Posterior vena cava (tissue), 2 donors: ENCODE measurements at regions not wholly inside any gene's neighbourhood (a gene's known extent, or its start where the extent isn't known, plus 50 kb on each side); places are given as distances from the start of the nearest gene placed in this dataset.

ENCODE experiments used
- DNase-seq: peaks from one replicate; pipeline ENCODE4 v3.0.0-alpha.2; 2020; ENCODE audit warnings: low spot score
- intact Hi-C, 2 donors: fragments of 100-400 bp; cut with DNase I; formaldehyde crosslinking; loops; one replicate each; pipeline versions ENCODE4 v1.14.1 to v1.14.2; 2022 to 2023
- donor health status: DM: yes; HTN: yes; CAD: no.
- donor health status: DM: yes; HTN: yes; CAD: no.

- DNase-seq, result no peak
- intact Hi-C loops, result loop anchor here (2.0 to 10.0 kb wide), 4 partner anchors 52 to 462 kb away; no protein-coding TSS in a partner anchor
Measured at GRCh38 chrX:69286565-69286906, 121.3 kb upstream of the PJA1 start.

GRCh38 chrX:69285881-69286564 is 120.8 kb upstream of the PJA1 start:
- DNase-seq, result peak; percentile 90
- intact Hi-C loops, result loop anchor here (2.0 to 10.0 kb wide), 4 partner anchors 51 to 461 kb away; no protein-coding TSS in a partner anchor

DNA sequence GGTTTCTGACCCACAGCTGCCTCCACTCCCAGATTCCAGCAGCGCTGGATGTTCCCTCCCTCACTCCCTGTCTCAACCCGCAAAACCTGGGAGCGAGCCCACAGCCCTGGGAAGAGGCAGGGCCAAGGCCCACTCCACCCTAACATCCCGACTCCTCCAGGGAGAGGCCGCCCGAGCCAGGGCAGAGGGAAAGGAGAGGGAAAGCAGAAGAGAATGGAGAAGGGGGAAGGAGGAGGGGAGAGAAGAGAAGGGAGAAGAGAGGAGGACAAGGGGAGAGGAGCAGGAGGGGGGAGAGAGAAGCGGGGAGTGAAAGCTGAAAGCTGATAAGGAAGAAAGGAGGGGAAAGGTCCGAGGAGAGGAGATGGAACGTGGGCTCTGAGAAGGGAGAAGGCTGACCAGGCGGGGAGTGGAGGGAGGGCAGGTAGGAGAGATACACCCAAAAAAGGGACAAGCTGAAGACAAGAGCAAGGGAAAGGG is 120.2 kb upstream of the PJA1 start:
- intact Hi-C loops, result loop anchor here (10.0 kb wide), 3 partner anchors 51 to 191 kb away; no protein-coding TSS in a partner anchor
- DNase-seq, result no peak

DNA sequence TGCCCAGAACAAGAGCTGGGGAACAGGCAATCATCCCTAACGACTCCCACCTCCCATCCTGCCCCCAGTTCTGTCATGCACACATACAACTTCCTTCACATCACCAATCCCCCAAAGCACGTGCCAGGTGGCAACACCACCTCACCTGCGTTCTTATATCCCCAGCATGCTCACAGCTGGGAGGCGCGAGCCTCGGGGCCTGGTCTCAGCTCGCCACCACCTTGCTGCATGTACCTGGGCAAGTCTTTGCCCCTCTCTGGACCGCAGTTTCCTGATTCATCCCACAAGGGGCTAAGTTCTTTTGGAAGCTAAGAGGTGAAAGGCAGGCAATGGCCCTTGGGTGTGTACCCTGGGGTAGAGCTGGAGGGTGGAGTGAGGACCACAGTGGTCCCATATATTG is 119.2 kb upstream of the PJA1 start:
- intact Hi-C loops, result loop anchor here (10.0 kb wide), 3 partner anchors 50 to 190 kb away; no protein-coding TSS in a partner anchor

DNA sequence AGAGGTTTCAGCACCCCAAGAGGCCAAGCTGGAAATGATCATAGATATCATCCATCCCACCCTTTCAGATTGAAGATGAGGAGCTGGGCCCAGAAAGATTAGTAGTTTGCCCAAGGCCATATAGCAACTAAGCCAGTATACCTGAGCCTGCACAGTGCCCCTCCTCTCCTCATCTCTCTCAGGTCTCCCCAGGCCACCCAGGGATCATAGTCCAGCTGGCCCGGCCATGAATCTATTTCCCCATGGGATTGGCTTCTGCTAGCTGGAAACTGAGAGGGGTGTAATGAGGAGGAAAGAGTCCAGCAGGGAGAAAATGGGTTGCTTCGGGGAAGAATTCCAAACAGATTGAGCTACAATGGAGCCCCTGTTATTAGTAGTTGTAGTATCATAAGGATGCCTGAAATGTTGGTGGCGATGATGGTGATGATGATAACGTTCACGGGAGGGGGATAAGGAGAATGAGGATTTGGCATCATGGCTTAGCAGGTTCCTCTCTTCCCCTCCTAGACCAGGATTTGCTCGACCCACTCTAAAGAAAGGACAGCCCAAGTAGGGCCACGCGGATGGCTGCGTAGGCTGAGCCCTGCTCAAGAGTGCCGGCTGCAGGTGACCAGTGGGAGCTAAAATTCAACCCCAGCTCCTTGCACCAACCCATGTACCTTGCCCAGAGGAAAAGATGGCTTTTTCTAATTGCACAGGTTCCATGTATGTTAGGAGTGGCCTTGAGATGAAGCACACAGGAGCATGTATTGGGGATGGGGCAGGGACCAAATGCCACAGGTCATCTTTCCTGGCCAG is 117.8 kb upstream of the PJA1 start:
- intact Hi-C loops, result loop anchor here (10.0 kb wide), 3 partner anchors 48 to 188 kb away; no protein-coding TSS in a partner anchor
- no peak for DNase-seq

More for the DNA sequence above, 119.2 kb upstream of the PJA1 start:
- DNase-seq, result no peak

DNA sequence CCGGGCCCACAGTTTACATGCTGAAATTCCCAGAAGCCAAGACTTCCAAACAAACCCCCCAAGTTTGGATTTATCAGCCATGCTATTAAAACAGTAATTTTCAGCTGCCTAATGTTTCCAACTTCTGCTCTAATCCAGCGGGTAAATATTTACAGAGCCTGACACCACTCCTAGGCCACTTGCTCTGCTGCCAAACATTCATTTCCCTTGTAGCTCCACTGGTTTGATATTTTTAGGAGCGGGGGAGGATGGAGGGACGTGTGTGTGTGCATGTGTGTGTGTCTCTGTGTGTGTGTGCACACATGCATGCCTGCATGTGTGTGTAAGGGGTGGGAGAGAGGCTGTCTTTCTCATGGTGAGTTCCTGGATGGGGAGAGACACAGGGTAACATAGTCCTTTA is 115.7 kb upstream of the PJA1 start:
- intact Hi-C loops, result loop anchor here (10.0 kb wide), 3 partner anchors 46 to 186 kb away; no protein-coding TSS in a partner anchor

GRCh38 chrX:69279234-69279633 is 114.0 kb upstream of the PJA1 start:
- intact Hi-C loops, result no loop called here
- no peak for DNase-seq

More for the DNA sequence above, 115.7 kb upstream of the PJA1 start:
- DNase-seq, result no peak

DNA sequence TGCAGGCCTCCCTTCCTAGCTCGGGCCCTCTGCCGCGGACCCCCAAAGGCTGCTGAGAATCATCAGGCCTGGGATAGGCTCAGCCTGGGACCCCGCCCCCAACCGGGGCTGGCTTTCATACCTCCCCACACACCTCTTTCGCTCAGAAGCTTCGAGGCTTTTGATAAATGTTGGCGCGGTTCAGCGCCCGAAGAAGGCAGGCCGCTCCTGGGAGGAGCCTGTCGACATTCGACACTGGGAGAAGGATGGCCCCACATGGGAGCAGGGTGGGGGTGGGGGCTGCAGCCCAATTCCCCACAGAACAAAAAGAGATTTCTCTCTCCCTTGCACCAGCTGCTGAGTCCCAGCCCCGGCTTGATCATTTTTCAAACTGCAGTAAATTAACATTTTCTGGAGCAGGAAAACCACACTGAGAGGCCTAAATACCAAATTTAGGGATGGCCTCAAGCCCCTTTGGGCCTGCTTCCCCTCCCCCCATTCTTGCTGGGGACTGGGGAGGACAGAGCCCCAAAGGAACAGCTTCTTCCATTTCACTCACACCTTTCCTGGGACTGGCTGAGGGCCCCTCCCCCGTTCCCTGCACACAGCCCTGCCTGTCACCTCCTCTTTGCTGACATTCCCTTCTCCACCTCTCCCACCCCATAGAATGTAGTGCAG is 112.9 kb upstream of the PJA1 start:
- DNase-seq, result no peak
- intact Hi-C loops, result no loop called here

GRCh38 chrX:69277369-69277990 is 112.2 kb upstream of the PJA1 start:
- DNase-seq, result no peak
- intact Hi-C loops, result no loop called here

GRCh38 chrX:69268611-69269010 is 103.4 kb upstream of the PJA1 start:
- intact Hi-C loops, result loop anchor here in 1 of 2 donors (5.0 kb wide), 1 partner anchor 1031 kb away; no protein-coding TSS in a partner anchor
- DNase-seq, result peak; percentile 23

GRCh38 chrX:69264158-69264581 is 98.9 kb upstream of the PJA1 start:
- intact Hi-C loops, result no loop called here
- DNase-seq, result no peak

DNA sequence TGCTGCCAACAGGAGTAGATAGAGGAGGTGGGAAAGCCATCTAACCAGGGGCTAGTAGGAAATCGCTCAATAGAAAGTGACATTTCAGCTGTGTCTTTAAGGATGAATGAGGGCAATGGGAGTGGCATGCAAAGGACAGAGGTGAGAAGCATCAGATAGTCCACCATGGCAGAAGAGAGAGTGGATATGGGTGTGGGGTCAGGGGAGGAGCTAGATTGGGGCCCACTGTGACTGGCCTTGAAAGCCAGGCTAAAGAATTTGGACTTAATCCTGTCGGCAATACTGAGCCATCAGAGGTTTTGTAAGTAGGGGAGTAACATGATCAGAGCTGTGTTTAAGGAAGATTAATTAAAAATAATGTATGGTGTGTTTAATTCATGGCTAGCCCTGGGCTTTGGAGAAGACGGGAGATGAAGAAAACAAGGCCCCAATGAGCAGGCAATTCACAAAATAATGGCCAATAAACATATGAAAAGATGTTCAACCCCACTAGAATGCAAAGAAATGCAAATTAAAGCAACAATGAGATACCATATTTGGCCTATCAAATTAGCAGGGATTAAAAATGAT is 98.1 kb upstream of the PJA1 start:
- DNase-seq, result no peak
- intact Hi-C loops, result no loop called here

DNA sequence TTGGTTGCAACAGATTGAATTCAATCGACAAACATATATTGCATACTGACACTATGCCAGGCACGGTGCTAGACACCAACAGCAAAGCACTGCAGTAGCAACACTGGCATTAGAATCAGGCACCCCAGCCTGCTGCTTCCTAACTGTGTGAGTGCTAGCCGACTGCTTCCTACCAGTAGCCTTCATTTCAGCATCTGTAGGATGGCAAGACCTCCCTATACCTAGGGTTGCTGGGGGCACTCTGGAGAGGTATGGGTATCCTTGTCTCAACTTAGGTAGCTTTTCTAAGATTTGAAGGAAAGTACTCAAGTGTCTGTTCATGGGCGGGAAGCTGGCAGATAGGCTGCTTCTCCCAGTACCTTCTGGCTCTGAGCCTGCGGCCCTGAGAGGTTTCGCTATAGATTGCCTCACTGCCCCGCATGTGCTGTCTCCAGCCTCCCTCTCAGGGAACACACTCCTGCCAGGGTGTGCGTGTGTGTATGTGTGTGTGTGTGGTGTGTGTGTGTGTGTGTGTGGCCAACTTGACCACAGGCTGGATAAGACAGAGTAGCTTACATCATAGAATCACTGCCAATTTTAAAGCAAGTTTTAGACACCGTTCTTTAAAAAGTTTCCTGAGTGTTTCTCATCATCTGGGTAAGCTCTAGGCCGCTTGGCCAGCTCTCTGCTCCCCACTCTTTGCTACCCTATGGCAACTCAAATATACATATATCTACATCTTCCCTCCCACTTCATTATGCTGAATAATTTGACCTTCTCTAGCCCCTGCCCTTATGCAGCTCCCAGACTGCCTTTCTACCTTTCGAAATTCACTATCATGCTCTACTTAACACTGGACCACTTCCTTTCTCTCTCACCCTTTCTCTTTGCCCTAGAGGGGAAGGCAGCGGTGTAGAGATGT is 97.0 kb upstream of the PJA1 start:
- DNase-seq, result no peak
- intact Hi-C loops, result no loop called here

DNA sequence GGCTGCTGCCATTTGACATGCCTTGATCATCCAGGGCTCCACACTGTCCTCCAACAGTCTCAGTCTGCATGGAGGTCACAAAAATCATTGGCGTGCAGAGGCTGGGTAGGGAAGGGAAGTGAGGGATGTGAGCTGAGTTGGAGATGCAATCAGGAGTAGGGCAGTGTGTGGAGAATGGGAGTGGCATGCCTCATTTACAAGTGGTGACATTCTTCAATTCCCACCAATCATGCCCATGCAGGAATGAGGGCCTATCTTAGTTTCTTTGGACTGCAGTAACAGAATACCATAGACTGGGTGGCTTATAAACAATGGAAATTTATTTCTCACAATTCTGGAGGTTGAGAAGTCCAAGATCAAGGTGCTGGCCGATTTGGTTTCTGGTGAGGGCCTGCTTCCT is 94.9 kb upstream of the PJA1 start:
- intact Hi-C loops, result no loop called here
- DNase-seq, result no peak

DNA sequence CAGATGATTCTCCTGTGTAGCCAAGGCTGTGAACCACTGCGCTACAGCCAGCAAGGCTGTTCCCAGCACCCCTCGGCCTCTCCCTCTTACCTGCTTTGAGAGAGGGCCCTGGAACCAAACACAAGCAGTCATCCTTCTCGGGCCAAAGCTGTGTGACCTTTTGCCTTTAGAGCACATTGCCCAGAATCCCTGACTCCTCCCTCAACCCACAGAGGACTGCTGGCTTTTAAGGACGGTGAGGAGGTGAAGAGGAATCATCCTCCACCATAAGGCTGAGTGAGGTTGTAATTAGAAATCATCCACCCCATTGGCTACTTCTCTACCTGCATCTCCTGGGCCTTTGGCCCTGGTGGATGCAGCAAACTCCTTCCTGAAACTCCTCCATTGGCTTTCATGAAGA is 93.6 kb upstream of the PJA1 start:
- intact Hi-C loops, result no loop called here
- DNase-seq, result no peak

DNA sequence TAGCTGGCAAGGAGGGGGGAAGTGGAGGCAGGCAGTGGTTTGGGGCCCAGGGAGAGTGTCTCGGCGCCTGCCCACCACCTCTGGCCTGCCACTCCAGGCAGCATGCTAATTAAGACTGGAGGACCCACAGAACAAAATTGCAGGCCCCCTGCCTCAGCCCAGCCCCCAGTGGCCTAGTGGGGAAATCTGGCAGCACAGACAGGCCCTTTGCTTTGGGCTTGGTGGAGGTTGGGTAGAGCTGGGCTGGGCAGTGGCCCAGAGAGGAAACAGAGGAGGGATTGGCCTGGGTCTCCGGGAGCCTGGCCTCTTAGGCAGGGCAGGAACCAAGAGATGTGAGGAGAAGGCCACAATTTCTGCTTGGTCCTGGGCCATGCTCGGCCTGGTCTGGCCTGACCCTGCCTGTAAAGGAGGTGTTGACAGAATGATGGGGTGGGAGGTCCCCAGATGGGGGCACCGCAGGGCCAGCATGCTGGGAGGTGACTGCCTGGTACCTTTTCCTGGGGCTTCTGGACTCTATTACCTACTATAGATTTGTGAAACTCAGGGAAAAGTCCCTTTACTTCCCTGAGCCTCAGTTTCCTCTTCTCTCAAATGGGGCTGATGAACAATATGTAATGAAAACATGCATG is 92.4 kb upstream of the PJA1 start:
- intact Hi-C loops, result no loop called here
- no peak for DNase-seq

DNA sequence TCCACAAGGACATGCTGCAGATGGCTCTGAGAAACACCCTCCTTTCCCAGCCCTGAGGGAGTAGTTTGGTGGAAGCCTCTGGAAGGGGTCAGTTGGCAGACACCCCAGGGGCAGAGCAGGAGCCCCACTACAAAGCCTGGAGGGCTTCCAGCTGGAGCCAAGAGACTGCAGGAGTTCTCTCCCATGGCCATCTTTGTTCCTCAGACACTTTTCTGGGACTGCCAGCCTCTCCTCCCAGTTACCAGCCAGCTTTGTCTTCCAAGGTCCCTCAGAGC is 91.0 kb upstream of the PJA1 start:
- no peak for DNase-seq
- intact Hi-C loops, result no loop called here
